GM19324 (cell line): ENCODE measurements at regions not wholly inside any gene's neighbourhood (a gene's known extent, or its start where the extent isn't known, plus 50 kb on each side); places are given as distances from the start of the nearest gene placed in this dataset.
"Not testable (repeated sequence)": the region's sequence is repeated elsewhere in the genome, so short reads cannot be mapped to it uniquely, and the experiment has no call there.

ENCODE experiments used
- ATAC-seq: cut with Tn5 transposase; IDR thresholded peaks from one replicate; pipeline ENCODE4 v1.9.1; 2021; ENCODE audit warnings: mild to moderate bottlenecking, moderate library complexity; ENCODE audit not compliant: unreplicated experiment, low FRiP score

DNA sequence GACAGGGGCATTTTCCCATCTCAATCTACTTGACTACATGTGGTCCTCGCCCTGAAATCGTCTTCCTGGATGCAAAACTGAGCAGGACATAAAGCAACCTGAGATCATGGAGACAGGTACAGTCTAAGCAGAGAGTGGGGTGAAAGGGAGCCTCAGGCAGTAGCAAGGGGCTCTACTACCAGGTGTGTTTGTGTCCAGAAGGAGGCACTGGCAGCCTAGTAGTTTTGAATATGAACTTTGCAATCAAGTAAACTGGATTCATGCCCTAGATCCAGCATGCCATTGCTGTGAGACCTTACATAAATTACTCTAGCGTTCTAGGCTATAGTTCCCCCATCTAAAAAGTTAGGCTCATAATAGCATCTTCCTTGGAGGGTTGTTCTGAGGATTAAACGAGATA, 147.4 kb downstream of the TXNL1 start:
- ATAC-seq, result no peak

DNA sequence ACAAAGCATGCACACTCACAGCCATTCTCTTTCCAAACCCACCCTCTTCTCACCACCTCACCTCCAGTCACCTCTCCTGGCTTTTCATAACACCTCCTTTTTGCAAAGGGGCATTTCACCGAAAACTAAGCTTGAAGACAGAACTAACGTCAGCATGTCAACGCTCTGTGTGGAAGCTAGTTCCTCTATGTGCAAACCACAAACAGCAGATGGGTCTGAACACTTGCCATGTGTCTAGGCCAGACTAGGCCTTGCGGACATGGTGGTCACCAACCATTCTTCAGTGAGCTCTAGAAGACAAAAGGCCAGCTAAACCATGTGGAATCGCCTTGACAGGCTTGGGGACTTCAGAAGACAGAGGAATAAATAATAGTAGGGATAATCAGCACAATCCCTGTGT, 148.5 kb downstream of the TXNL1 start:
- no peak for ATAC-seq

DNA sequence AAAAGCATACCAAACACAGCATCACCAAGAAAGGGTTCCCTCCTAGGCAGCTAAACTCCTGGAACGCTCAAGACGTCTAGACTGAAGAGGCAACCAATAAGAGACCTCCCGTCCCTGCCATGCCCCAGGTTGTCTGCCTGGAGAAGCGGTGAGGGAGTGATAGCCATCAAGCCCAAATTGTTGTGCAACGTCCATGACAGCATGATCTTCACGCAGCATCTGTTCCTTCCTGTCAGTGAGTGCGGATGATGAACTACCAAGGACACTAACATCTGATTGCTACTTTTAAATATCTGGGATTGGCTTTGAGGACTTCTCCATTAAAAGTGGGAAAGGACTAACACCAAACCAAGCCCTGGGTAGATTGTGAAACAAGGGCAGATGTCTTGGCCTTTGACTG, 149.7 kb downstream of the TXNL1 start:
- ATAC-seq, result no peak

DNA sequence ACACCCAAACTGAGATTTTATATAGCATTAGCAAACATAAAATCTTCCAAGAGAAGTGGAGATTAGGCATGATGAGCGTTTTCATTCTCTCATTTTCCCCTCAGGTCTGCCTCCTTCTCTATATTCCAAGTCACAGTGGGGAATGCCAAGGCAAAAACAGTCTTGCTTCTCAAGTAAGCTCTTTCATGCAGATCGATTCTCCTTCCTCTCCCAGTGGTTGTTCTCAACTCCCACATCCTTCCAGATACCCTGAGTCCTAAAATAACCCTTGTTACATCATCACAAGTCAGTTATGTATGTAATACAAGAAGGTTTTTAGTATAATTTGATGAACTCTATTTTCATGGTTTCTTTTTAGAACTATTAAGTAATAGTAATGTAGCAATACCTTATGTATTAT, 150.6 kb downstream of the TXNL1 start:
- no peak for ATAC-seq

DNA sequence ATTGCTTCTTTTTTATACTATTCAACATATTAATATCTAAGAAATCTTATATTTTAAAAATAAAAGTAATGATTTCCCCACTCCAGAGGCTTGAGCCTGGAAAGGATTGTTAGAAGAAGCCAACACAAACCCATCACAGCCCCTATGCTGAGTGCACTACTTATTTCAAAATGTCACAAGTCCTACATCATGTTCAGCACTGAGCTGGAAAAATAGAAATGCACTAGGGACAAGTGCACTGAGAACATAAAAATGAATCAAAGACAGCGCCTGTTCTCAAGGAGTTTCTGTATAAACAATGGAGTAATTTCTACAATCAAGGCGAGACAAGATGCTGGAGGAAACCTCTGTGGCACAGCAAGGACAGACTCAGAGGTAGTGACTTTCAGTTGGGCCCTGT, 155.0 kb downstream of the TXNL1 start:
- no peak for ATAC-seq

DNA sequence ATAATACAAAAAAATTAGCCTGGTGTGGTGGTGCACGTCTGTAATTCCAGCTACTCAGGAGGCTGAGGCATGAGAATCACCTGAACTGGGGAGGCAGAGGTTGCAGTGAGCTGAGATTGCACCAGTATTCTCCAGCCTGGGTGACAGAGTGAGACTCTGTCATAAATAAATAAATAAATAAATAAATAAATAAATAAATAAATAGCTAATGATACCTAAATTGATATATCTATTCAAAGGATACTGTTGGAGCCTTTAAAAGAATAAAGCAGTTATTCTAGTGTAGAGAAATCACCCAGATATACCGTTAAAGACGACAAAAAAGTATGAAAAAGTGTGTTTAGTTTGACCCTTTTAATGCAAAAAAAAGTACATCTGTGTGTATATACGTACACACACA, 155.6 kb downstream of the TXNL1 start:
- ATAC-seq, result not testable (repeated sequence)

DNA sequence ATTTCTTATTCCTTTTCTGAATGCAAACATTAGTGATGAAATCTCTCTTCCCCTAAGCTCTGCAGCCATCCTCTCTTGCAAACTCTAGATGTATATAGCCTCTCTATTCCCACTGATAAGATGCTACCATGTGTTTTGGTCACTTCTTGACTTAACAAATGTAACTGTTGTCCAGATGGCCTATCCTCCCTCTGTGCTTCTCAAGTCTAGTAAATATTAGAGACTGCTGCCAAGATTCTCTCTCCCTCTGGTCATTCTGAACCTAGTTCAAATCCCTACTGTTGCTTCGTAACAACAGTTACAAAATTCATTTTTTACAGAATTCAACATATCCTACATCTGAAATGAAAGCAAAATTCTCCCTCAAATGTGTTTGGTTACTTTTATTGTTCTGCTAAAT, 156.6 kb downstream of the TXNL1 start:
- ATAC-seq, result no peak

DNA sequence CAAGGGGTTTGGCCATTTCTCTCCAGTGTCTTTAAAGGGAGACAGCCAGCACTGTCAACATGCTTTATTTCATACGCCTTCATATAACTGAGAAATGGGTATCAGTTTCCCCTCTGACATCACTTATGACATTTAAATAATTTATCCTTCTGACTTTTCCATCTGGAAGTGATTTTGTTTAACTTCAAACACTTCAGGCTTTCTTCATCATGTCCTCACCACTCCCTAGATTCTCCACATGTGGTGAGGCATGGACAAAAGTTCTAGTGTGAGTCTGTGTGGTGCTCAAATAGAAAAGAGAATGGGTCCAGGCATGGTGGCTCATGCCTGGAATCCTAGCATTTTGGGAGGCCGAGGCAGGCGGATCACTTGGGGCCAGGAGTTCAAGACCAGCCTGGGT, 158.6 kb downstream of the TXNL1 start:
- no peak for ATAC-seq

DNA sequence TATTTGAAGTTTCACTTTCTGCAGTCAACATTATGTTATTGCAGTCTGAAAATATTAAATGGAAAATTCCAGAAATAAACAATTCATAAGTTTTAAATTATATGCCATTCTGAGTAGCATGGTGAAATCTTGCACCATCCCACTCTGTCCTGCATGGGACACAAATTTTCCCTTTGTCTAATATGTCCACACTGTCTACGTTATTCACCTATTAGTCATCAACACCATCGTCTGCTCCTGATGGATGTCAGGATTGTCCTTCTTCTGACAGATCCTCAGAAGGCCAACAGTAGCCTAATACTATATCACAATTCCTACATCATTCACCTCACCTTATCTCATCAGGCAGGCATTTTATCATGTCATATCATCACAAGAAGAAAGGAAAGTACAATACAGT, 163.1 kb downstream of the TXNL1 start:
- ATAC-seq, result no peak

DNA sequence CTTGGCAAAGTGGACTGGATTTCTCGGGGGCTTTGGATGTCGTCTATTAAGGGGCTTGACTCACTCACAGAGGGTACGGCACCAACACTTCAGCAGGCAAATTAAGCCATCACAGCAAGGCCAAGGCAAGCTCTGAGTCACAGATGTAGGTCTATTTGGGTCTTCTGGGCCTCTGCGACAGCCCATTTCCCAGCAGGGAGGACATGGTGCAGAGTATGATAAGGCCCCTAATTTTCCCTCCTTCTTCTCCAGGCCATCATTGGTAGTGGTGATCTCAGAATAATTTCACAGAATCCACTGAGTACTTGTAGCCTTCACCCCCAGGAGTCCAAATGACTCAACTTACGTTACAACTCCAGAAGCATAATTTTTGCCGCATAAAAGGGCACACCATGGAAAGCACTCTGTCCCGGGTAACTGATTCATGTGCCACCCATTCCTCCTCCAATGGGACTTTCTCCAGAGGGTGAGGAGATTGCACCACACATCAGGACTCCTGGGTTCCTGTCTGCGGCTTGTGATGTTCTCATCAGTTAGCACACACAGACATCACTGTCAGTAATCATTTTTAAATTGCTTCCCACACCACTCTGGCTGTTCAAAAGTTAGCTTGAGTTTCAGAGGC, 164.9 kb downstream of the TXNL1 start:
- ATAC-seq, result no peak

DNA sequence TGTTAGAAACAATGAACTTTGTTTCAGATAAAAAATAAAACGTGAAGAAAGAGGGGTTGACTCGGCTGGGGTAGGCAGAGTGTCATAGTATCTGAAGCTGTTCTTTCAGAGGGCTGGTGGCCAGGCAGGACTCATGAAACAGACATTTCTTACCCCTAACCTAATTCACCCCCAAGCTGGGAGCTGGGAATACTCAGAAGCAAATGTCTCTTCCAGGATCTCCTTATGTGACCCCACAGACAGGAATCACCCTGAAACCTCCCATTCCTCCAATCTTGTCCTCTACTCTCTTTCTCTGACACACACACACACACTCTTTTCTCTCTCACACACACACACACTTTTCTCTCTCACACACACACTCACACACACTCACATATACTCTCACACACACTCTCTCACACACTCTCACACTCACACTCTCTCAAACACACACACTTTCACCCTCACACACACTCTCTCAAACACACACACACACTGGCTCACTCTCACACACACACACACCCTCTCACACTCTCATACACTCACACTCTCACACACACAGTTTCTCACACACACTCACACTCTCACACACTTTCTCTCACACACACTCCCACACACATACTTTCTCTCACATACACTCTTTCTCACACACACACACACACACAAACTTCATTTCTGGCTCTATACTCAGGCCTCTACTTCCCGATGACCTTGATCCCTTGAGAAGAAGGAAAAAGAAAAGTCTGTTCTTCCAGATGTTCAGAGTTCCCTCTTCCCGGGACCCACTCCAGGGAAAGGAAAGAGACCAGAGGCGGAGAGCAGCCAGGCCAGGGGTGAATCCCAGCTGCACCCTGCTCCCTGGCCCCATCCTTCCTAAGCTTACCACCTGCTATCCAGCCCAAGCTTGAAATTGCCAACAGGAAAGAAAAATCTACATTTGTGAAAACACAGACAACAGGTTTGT, 167.7 kb downstream of the TXNL1 start:
- ATAC-seq, result no peak

DNA sequence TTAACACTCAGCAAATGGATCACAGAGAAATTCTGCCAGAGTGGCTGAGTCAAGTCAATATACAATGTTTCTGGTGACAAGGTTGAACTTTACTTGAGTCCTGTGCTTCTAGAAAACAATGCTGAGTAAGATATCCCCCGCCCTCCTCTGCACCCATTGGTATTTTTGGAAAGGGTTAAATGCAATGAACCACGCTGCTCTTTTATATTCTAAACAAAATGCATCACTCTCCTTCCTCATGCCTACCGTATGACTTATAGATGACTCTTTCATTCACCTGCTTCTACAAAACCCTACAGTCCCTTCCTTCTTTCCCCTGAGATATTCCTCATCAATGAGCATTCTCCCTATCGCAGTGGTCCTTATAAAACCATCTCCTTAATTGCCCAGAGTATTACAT, 168.8 kb downstream of the TXNL1 start:
- ATAC-seq, result no peak

DNA sequence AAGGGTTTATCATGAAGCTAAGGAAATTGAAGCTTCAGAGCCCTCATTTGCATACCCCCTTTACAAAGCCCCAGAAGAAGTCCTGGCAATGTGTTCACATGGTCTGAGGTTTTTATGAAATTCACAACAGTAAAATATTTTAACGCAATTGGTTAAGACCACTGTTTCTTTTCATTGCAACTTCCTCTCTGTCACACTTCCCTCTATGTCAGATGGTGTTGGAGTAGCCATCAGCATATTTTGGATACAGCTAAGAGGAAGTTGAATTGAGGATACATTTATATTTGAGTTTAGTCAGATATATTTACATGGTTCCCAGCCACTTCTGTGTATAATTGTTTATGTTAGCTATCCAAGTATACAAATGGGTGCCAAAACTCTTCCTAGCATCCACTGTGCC, 170.0 kb downstream of the TXNL1 start:
- ATAC-seq, result no peak

DNA sequence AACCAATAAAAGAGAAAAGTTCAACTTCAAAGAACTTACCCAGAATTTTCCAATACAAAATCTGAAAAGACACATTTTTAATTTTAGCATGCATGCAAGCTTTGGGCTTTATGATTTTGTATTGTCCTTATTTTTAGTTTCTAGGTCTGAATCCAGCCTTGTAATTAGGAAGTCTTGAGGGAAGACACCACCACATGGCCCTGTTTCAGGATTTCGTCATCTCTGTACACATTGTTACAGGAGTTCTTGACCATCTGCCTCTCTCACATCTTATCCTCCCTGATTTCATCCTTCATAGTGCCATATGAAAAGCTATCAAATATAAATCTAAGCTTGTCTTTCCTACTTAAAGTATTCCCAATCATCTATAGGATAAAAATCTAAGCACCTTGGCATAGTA, 176.1 kb downstream of the TXNL1 start:
- no peak for ATAC-seq

DNA sequence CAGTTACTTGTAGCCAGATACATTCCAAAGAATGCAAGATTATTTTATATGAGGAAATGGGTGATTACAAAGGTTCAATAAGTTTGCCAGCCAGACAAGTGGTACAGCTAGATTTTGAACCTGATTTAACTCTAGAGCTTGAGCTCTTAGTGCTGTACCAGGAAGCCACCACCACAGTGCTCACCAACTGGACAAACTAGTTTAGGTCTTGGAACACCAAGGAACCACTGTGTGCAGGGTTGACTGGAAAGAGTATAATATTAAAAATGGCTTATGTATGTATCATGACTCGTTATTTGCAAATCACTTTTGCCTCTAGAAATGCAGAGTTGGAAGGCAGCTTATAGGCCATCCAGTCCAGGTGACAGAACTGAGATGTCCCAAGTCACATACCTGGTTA, 177.2 kb downstream of the TXNL1 start:
- ATAC-seq, result no peak

DNA sequence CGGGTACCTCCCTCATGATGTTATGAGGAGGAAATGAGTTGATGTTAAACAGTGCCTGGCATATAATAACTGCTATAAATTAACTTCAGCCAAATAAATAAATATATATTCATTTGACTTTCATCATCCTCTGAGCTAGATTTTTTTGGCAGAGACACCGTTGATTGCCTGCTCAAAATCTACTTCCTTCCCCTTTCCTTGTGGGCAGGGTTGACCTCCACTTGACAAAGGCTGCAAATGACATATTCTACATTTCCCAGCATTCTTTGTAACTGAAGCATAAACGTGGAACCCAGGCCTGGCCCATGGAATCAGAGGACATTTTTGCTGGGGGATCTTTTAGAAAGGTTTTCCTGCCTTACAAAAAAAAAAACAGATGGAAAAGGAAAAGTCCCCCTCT, 177.8 kb downstream of the TXNL1 start:
- ATAC-seq, result no peak

DNA sequence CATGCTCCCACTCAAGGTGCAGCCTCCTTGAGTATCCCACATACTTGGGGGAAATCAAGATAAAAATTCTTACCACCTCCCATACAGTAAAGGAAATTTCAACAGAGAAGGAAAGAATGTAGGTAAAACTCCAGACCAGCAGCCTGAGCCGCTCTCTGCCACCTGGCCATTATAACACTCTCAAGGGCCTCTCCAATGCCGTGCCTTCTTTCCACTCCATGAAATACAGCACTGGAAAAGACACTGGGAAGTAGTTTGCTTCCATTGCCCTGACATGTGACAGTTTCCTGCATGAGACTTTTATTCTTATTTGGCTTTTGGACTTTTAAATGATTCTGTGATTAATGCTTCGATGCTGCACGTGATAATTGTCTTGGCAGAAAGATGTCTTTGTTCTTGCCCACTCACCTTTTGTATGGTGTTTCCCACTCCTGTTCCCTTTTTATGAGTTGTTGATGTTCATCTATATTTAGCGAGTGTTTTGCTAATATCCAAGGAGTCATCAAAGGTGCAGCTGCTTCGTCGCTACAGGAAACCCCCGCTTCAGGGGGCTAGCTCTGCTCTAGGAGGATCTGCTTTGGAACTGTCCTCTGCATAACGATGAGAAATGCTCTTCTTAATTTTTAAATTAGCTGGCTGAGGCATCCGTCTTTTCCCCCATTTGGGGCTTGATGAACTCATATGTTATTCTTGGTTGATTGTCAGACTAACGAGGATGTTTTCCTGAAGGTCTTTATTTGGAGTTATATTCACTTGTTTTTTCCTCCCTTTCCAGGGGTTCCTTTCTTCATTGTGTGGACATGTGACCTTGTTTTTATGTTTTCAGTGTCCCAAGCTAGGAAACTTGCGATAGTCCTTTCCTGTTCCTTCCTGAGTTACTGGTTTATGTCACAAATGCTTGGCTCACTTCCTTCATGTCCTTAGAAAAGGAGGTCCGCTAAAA, 179.4 kb downstream of the TXNL1 start:
- no peak for ATAC-seq

DNA sequence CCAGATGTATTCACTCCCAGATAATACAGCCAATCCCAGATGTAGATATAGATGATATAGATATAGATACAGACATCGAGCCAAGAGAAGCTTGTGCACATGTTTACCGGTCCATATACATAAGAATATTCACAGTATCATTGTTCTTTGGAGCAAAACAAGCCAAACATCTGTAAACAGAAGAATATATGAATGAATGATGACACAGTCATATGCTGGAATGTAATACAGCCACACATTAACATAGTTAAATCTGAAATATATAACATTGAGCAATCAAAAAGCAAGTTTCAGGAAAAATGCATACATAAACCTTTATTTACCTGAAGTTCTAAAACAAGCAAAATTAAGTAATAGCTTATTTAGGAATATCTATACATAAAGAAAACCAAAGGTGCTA, 182.5 kb downstream of the TXNL1 start:
- no peak for ATAC-seq

DNA sequence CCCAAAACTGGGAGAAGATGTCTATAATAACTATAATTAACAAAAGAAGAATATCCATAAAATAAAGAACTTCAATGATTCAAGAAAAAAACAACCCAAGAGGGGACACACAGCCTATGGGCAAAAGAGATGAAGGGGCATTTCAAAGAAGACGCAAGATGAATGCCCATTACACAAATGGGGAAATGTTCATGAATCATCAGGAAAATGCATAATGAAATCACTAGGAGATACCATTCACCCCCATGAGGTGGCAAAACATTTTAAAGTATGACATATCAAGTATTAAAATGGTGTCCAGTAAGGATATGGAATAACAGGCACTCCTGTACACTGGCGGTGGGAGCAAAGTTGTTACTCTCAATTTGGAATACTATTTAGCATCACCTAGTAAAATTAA, 183.3 kb downstream of the TXNL1 start:
- no peak for ATAC-seq

DNA sequence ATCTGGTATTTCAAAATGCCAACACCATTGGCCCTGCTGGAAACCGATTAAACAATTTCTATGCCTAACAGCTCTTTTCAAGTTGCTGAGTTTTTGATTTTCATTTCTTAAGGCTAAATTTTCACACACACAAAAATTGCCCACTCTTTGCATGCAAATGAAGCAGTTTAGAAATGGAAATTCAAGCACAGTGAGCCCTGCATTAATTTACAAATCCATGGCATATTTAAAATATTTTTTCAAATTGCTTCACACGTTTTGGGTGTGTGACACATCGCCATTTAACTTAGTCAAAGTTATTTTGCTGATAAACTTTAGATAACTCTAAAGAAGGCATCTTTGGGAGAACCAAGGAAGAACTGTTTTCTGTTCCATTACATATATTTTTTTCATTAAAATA, 184.8 kb downstream of the TXNL1 start:
- no peak for ATAC-seq

DNA sequence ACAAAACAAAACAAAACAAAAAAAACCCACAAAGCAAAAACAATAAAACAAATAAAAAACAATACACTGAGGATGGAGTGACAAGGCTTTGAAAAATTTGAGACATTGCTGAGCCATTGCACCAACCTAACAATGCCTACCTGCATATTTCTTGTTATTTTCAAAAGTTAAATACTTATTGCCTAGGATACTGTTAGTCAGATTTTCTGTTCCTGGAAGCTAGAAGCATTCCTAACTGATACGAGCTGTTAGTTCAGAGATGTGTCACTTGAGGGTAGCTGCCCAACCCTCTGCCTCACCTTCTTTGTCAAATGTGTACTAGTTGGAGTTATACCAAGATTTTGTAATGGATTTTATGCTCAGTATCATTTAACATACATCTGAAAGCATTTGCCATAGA, 187.2 kb downstream of the TXNL1 start:
- ATAC-seq, result no peak
